GM12878 (cell line): ENCODE measurements at regions not wholly inside any gene's neighbourhood (a gene's known extent, or its start where the extent isn't known, plus 50 kb on each side); places are given as distances from the start of the nearest gene placed in this dataset.

Experiments used
- ATAC-seq: fragments of 200-7000 bp; cut with Tn5 transposase; 3 replicates; pipeline ENCODE4 v1.9.1; 2020; ENCODE audit warnings: mild to moderate bottlenecking, moderate library complexity
- BruUV-seq: library from RNA; stranded (reverse); fragments of 400-500 nt; replicated peaks from 2 replicates; lab custom pipeline; 2021; lab: Mats Ljungman, UMichigan
- CTCF ChIA-PET: fragments of 300-600 bp; sonication (Branson Sonifier 250); formaldehyde crosslinking; extraction: SDS; loops from one replicate; lab custom pipeline; 2021; ENCODE audit warnings: inconsistent platforms; lab: Yijun Ruan, JAX
- POLR2A ChIA-PET: fragments of 350-600 bp; formaldehyde crosslinking; extraction: SDS; loops from one replicate; lab custom pipeline; 2021; ENCODE audit warnings: inconsistent platforms; lab: Charles Lee
- RAD21 ChIA-PET: fragments of 300-600 bp; sonication (Branson Sonifier 250); formaldehyde crosslinking; loops from one replicate; lab custom pipeline; 2023; ENCODE audit warnings: antibody characterized with exemption; ENCODE audit not compliant: unreplicated experiment; lab: Charles Lee
- SMC1A ChIA-PET: fragments of 300-600 bp; sonication (Branson Sonifier 250); formaldehyde crosslinking; loops from one replicate; lab custom pipeline; 2023; ENCODE audit not compliant: unreplicated experiment, uncharacterized antibody; lab: Charles Lee
- DNase-seq: peaks from one replicate; pipeline ENCODE4 v3.0.0-alpha.2; 2011; ENCODE audit warnings: low read depth, low spot score
- FAIRE-seq: peaks from 3 replicates; lab custom pipeline; 2011; peaks lifted over from hg19 to GRCh38; lab: Jason Lieb, UNC
- H2AFZ ChIP-seq: 2 replicates; pipeline ENCODE4 v1.6.0; 2011; ENCODE audit warnings: low read depth, low read length, control low read depth; ENCODE audit not compliant: control insufficient read depth
- H3K27ac ChIP-seq: 2 replicates; pipeline ENCODE4 v1.5.1; 2011; ENCODE audit warnings: control low read depth; ENCODE audit not compliant: control insufficient read depth, insufficient read depth
- H3K27me3 ChIP-seq, 2 experiments: replicated peaks in 1 of 2; 2 replicates each; pipeline versions ENCODE4 v1.6.0 to v1.6.1; 2011; ENCODE audit warnings: low read length in 1 of 2; ENCODE audit not compliant: control insufficient read depth in 2 of 2, insufficient read depth in 2 of 2
- H3K36me3 ChIP-seq, 2 experiments: 2 replicates each; pipeline ENCODE4 v1.5.1; 2011; ENCODE audit warnings: low read length in 1 of 2; ENCODE audit not compliant: control insufficient read depth in 2 of 2, insufficient read depth in 2 of 2
- H3K4me1 ChIP-seq: 2 replicates; pipeline ENCODE4 v1.6.1; 2011; ENCODE audit warnings: mild to moderate bottlenecking, low read length, moderate library complexity, mixed read lengths; ENCODE audit not compliant: control insufficient read depth, insufficient read depth
- H3K4me2 ChIP-seq: 2 replicates; pipeline ENCODE4 v1.6.0; 2011; ENCODE audit warnings: control low read depth; ENCODE audit not compliant: control insufficient read depth, insufficient read depth
- H3K4me3 ChIP-seq: fragments of 200-600 bp; sonication (generic); 2 replicates; pipeline ENCODE4 v1.5.1; 2016
- H3K79me2 ChIP-seq: 2 replicates; pipeline ENCODE4 v1.6.0; 2011; ENCODE audit warnings: low read length; ENCODE audit not compliant: control insufficient read depth, insufficient read depth
- H3K9ac ChIP-seq: 2 replicates; pipeline ENCODE4 v1.8.0; 2011; ENCODE audit warnings: low read length, control low read depth, mixed read lengths; ENCODE audit not compliant: control insufficient read depth, insufficient read depth
- H3K9me3 ChIP-seq: replicated peaks from 3 replicates; pipeline ENCODE4 v1.5.1; 2011; ENCODE audit warnings: mild to moderate bottlenecking, low read length; ENCODE audit not compliant: control insufficient read depth, insufficient read depth
- H4K20me1 ChIP-seq: 2 replicates; pipeline ENCODE4 v1.6.0; 2011; ENCODE audit not compliant: control insufficient read depth, insufficient read depth
- CBX3 ChIP-seq: fragments of 200-600 bp; sonication (generic); IDR thresholded peaks from 2 replicates; pipeline ENCODE4 v1.6.1; 2016; ENCODE audit warnings: low read depth, borderline replicate concordance
- CEBPB ChIP-seq, 2 experiments: fragments of 150-350 bp in 1 of 2; IDR thresholded peaks; 2 replicates each; pipeline ENCODE4 v1.6.1; 2012 to 2014; ENCODE audit warnings: low read depth in 2 of 2, low read length in 2 of 2, borderline replicate concordance in 1 of 2, inconsistent platforms in 1 of 2
- CEBPZ ChIP-seq: fragments of 150-350 bp; IDR thresholded peaks from 2 replicates; pipeline ENCODE4 v1.6.1; 2016; ENCODE audit warnings: low read depth, low read length
- CHD2 ChIP-seq: IDR thresholded peaks from 2 replicates; pipeline ENCODE4 v1.6.1; 2011; ENCODE audit warnings: low read depth, low read length, improper control_type of control experiment, borderline replicate concordance
- ETV6 ChIP-seq, 2 experiments: fragments of 450-650 bp in 1 of 2; IDR thresholded peaks in 1 of 2; conservative IDR thresholded peaks in 1 of 2; 2 replicates each; pipeline ENCODE4 v1.6.1; 2014; ENCODE audit warnings: antibody characterized with exemption in 1 of 2, borderline replicate concordance in 1 of 2, low read depth in 1 of 2, mild to moderate bottlenecking in 1 of 2, moderate library complexity in 1 of 2
- HDAC6 ChIP-seq: fragments of 200-600 bp; sonication (generic); IDR thresholded peaks from one replicate; pipeline ENCODE4 v1.8.0; 2017; ENCODE audit warnings: antibody characterized with exemption; ENCODE audit not compliant: unreplicated experiment
- IKZF2 ChIP-seq, 2 experiments: fragments of 450-650 bp; IDR thresholded peaks; 2 replicates each; pipeline ENCODE4 v1.6.1; 2017; ENCODE audit warnings: mild to moderate bottlenecking in 2 of 2, moderate library complexity in 2 of 2
- IRF4 ChIP-seq: IDR thresholded peaks from 2 replicates; pipeline ENCODE4 v1.6.1; 2011; ENCODE audit warnings: low read depth, low read length
- MAX ChIP-seq: IDR thresholded peaks from 2 replicates; pipeline ENCODE4 v1.6.1; 2012; ENCODE audit warnings: low read depth, low read length, improper control_type of control experiment
- MTA2 ChIP-seq: fragments of 450-650 bp; IDR thresholded peaks from 2 replicates; pipeline ENCODE4 v1.6.1; 2016; ENCODE audit warnings: low read depth, mild to moderate bottlenecking, moderate library complexity
- NFIC ChIP-seq: IDR thresholded peaks from 2 replicates; pipeline ENCODE4 v1.6.1; 2012; ENCODE audit warnings: low read depth, mild to moderate bottlenecking, inconsistent platforms, low read length, moderate library complexity
- PKNOX1 ChIP-seq: fragments of 450-650 bp; IDR thresholded peaks from 2 replicates; pipeline ENCODE4 v1.6.1; 2016; ENCODE audit warnings: mild to moderate bottlenecking
- SIX5 ChIP-seq: IDR thresholded peaks from 2 replicates; pipeline ENCODE4 v1.6.1; 2011; ENCODE audit warnings: mild to moderate bottlenecking, low read depth, low read length, moderate library complexity; ENCODE audit not compliant: severe bottlenecking
- SMARCA5 ChIP-seq: fragments of 450-650 bp; IDR thresholded peaks from 2 replicates; pipeline ENCODE4 v1.6.1; 2017; ENCODE audit warnings: mild to moderate bottlenecking
- SPI1 ChIP-seq: IDR thresholded peaks from 2 replicates; pipeline ENCODE4 v1.6.1; 2011; ENCODE audit warnings: low read depth, mild to moderate bottlenecking, low read length, moderate library complexity, borderline replicate concordance; ENCODE audit not compliant: insufficient read depth
- SREBF2 ChIP-seq: IDR thresholded peaks from 2 replicates; pipeline ENCODE4 v1.6.1; 2012; ENCODE audit warnings: mild to moderate bottlenecking, low read length
- TCF7 ChIP-seq: IDR thresholded peaks from 2 replicates; pipeline ENCODE4 v1.6.1; 2014; ENCODE audit warnings: antibody characterized with exemption, borderline replicate concordance
- WGBS: methylation state at CpG from one replicate; pipeline ENCODE4 v1.1.6; 2016; ENCODE audit warnings: low lambda C conversion rate; ENCODE audit not compliant: insufficient replicate concordance, insufficient coverage; ENCODE audit errors: missing lambda C conversion rate; 5-methylcytosine and 5-hydroxymethylcytosine counted together
- in situ Hi-C: fragments of 300-500 bp; cut with MboI; formaldehyde crosslinking; loops from 9 replicates; pipeline ENCODE4 v1.14.3; 2018; ENCODE audit warnings: mixed read lengths
- intact Hi-C: fragments of 100-400 bp; cut with micrococcal nuclease; formaldehyde crosslinking; loops from one replicate; pipeline ENCODE4 v1.14.2; 2022; ENCODE audit not compliant: unreplicated experiment

- no peak for ATAC-seq
- in situ Hi-C loops, result no loop called here
- Histone ChIP-seq H3K9me3 (no peaks in the 10 kb centered on the region), H2AFZ (no peak overlapping the region), H3K27me3 (no peaks in the 10 kb centered on the region), H3K79me2 (no peaks in the 10 kb centered on the region), H4K20me1 (no peaks in the 10 kb centered on the region), H3K36me3 (no peaks in the 10 kb centered on the region), H3K27ac (no peak overlapping the region), H3K9ac (no peak overlapping the region), H3K4me3 (no peak overlapping the region), H3K4me1 (no peaks in the 10 kb centered on the region; the same call in 1 of the 2 replicates), H3K4me2 (no peak overlapping the region)
- 40% methylated on average over 2 of the region's 2 CpGs for WGBS
- no TSS peak for BruUV-seq
- no peak for DNase-seq
- FAIRE-seq, result no peak
- POLR2A ChIA-PET, result no interaction called here
- intact Hi-C loops, result no loop called here
- CTCF ChIA-PET, result interaction anchor here (1.3 to 3.2 kb wide), 5 partner anchors 8 to 96 kb away, joined by 3 to 16 read pairs (median 10); no protein-coding TSS in a partner anchor
- SMC1A ChIA-PET, result interaction anchor here (1.2 to 1.8 kb wide), 2 partner anchors 8 to 16 kb away, joined by 4 to 12 read pairs; no protein-coding TSS in a partner anchor
- RAD21 ChIA-PET, result no interaction called here
- TF ChIP-seq SMARCA5 (no peak), CHD2 (no peak), MTA2 (no peak), MAX (no peak), CEBPZ (no peak), HDAC6 (no peak), PKNOX1 (no peak), CBX3 (no peak), IRF4 (no peak), SPI1 (no peak), ETV6 (conservative IDR thresholded peaks at IDR 0.05 in 1 of 2, IDR thresholded peaks at IDR 0.05 in 1 of 2; ENCODE audit: borderline replicate concordance in 1 of 2, low read depth in 1 of 2) (no peak), SREBF2 (no peak), CEBPB (IDR thresholded peaks at IDR 0.05; ENCODE audit: borderline replicate concordance in 1 of 2, low read depth in 2 of 2, low read length in 2 of 2) (no peak), NFIC (no peak), IKZF2 (IDR thresholded peaks at IDR 0.05) (no peak), SIX5 (no peak), TCF7 (no peak)
These were observed 56.8 kb upstream of the SPATA12 start for GRCh38 chr3:57003676-57004075.
